ENCODE measurements at regions not wholly inside any gene's neighbourhood (a gene's known extent, or its start where the extent isn't known, plus 50 kb on each side); places are given as distances from the start of the nearest gene placed in this dataset.
"Not testable (repeated sequence)": the region's sequence is repeated elsewhere in the genome, so short reads cannot be mapped to it uniquely, and the experiment has no call there.

DNA sequence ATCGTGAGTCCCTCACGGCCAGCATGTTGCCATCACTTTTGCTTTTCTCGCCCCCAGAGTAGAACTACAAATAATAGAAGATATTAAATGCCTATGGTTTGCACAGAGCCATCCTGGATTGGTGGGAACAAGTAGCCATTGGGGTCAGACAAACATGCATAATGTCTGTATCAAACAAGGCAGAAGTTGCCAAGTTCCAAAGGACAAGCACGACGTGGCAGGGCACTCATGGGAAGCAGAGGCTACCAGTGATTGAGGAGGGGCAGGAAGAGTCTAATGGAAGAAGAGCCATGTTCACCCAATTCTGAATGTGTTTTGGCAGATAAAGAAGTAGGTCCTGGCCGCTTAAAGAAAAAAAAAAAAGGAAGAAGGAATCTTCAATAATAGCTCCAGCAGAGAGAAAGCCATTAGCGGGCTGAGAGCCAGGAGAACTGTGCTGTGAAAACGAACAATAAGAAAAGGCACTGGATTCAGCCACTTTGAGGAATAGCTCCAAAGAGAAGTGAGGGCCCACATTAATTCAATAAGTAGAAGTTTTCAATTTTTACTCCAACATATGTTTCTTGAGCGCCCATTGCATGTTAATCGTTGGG lies 153.7 kb upstream of the ADCY2 start:
- DNase-seq, result no peak

DNA sequence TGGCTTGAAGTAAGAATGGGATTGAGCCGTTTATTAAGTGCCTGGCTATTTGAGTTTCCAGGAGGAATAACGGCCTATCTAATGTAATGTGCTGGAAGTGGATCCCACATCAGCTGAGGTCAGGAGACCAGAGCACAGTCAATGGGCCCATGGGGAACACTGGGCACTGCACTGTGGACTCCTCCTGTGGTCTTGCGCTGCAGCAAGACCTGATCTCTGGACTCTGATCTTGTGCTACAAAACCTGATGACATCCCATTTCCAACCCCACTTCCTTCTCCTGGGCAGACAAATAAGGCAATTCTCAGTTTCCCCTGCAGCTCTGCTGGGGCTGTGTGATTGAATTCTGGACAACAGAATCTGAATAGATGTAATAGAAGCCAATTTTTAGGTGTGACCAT lies 151.7 kb upstream of the ADCY2 start:
- no peak for DNase-seq

DNA sequence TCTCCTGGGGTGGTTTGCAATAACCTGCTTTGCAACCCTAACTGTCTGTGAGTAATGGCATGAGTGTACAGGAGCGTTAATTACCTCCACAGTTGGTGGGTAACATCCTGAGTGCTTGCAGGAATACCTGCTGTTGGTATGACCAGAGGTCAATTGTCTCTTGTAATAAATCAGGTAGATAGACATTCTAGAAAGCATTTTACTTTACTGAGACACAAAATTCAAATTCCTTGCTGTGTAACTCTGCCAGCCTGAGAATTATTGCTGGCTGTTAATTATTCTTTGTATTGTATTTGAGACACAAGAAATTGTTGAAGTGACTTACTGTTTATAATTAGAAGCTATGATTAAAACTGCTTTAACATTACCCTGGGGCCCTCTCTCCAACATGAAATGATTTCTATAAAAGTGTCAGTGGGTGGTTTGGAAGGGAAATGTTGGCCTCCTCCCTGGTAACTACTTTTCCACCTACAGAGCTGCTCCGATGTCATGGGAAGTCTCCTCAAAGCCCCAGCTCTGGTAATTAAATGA lies 150.8 kb upstream of the ADCY2 start:
- no peak for DNase-seq

DNA sequence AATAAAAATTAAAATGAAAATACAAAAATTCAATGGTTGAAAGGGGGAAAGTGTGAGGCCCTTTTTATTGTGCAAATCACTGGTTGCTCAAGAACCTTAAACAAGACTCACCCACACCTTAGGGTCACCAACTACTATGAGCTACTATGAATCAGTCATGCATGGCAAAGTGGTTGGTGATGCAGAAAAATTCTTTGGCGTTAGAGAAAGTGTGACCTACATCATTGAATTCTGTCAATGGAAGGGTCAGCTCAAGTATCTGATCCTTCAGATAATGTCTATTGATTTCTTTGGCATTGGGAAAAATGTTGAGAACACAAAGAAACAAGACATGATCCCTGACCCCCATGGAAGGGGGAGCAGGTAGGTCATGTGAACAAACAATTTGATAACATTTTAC lies 149.7 kb upstream of the ADCY2 start:
- DNase-seq, result no peak

- DNase-seq, result no peak
Measured at GRCh38 chr5:7250004-7250403, 145.9 kb upstream of the ADCY2 start.

DNA sequence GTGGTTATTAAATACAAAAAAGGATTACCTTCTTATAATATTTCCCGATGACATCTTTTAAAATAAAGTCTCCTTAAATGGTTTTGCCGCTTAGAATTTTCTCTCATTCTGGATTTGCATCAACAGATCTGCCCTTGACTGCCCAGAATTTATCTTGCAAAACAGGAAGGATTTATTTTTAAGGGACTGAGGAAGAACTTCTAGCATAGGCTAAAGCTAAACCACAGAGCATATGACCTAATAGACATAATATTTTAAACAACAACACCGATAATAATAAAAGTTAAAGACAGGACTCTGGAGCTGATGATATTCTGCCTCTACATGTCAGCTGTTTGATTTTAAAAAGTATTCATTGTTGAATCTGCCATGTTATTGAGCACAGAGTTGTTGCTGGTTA lies 145.3 kb upstream of the ADCY2 start:
- no peak for DNase-seq

DNA sequence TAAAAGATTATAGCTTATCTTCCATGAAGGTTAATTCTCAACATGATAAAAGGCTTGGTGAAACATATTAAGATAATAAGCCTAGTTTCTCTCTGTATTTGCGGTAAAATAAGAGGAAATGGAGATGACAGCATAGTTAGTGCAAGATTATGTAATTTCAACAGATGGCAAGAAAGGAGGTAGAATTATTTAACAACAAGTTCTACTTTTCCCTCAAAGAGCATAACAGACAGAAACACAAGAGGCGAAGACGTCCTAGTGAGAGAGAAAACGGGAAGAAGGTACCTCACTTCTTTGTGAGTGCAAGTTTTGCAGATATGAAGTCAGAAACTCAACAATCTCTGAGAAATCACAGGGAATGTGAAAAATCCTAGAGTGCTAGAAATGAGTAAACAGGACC lies 144.8 kb upstream of the ADCY2 start:
- no peak for DNase-seq

GRCh38 chr5:7261049-7261448 lies 134.9 kb upstream of the ADCY2 start:
- DNase-seq, result peak; percentile 50

- DNase-seq, result no peak
Measured at GRCh38 chr5:7261900-7262299, 134.0 kb upstream of the ADCY2 start.

- DNase-seq, result not testable (repeated sequence)
Measured at GRCh38 chr5:7263398-7264015, 132.4 kb upstream of the ADCY2 start.

GRCh38 chr5:7265776-7266175 lies 130.2 kb upstream of the ADCY2 start:
- not testable (repeated sequence) for DNase-seq

GRCh38 chr5:7268722-7269121 lies 127.2 kb upstream of the ADCY2 start:
- not testable (repeated sequence) for DNase-seq

- DNase-seq, result no peak
Measured at GRCh38 chr5:7269591-7270274, 126.2 kb upstream of the ADCY2 start.

GRCh38 chr5:7271435-7272084 lies 124.4 kb upstream of the ADCY2 start:
- DNase-seq, result no peak

DNA sequence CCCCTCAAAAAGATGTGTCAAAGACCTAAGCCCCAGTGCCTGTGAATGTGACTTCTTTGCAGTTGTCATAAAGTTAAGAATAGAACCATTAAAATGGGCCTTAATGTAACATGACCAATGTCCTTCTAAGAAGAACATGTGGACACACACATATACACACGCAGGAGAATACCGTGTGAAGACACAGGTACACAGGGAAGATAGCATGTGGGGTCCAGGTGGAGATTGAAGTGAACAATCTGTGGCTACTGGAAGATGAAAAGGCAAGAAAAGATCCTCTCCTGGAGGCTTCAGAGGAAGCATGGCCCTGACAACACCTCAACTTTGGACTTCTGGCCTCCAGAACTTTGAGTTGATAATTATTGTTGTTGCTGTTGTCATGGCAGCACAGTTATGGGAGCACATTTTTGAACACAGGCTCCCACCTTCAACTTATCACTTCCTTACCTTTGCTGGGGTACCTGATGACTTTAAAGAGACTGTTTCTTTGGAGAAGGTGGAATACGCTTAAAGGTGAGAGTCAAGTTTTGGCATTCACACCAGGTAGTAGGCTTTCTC lies 123.5 kb upstream of the ADCY2 start:
- no peak for DNase-seq

DNA sequence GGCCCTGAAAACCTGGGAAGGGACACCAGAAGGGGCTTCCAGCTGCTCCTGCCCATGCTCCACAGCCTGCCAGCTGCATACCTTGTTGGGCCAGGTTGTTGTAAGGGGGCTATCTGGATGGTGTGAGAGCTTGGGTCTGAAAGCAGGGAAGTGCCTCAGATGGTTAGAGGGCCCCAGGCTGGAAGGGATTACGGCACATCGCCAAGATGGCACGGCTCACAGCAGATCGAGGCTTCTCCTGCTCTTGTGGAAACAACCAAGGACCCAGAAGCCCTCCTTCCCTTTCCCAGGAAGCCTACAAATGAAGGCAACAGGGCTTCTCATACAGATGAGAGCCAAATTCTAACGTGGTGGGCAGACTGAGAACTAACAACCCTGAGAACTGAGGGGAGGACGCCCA lies 121.7 kb upstream of the ADCY2 start:
- DNase-seq, result no peak

DNA sequence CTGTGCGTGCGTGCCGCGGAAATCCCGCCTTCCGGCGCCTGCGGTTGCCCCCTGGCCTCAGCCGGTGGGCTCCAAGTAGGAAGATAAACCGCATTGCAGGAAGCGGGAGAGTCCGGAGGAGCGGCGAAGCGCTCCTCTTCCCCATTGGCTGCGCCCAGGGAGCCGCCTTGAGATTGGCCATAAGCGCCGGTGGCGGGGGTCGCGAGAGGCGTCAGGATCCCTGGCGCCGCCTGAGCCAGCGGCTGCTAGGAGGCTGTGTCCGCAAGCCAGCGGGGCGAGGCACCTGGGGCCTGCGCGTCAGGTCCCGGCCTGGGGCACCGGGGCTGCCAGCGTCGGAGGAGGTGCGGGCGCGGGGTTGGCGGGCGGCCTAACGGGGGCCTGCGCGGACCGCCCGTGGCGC lies 106.3 kb upstream of the ADCY2 start:
- DNase-seq, result not testable (repeated sequence)

DNA sequence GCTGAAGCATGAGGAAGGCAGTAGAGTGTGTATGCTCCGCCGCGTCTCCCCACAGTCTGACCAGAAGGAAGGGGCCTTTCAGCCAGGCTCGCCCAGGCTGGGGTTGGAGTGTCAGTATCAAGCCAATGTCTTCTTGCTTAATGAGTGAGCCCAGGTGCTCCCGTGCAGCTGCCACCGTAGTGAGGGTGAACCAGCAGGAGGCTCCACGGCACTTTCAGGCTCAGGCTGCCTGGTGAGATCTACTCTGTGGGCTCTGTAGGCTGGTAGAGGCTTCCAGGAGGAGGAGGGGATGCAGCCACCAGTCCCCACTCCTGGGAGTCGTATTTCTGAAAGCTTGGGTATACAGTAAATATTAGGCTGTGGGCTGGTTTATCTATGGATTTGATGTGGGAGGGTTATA lies 98.1 kb upstream of the ADCY2 start:
- not testable (repeated sequence) for DNase-seq

- DNase-seq, result not testable (repeated sequence)
Measured at GRCh38 chr5:7299731-7300130, 96.2 kb upstream of the ADCY2 start.

GRCh38 chr5:7305000-7305674 lies 90.8 kb upstream of the ADCY2 start:
- DNase-seq, result not testable (repeated sequence)

DNA sequence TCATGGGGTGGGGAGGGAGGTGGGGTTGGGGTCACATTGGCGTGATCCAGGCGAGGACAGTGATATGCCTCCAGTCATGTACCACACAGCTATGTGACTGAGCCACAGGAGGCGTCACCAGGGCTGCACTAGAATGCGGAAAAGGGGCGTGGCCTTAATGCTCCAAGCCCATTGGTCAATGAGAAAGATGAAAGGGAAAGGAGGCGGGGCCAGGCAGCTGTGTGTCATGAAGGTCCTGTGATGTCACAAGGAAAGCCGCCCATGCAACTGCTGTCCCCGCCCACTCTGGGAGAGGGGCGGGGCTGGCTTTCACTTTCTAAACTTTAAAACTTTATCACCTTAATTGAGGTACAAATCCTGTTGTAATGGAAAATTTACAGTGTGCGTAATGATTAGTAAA lies 89.4 kb upstream of the ADCY2 start:
- not testable (repeated sequence) for DNase-seq

DNA sequence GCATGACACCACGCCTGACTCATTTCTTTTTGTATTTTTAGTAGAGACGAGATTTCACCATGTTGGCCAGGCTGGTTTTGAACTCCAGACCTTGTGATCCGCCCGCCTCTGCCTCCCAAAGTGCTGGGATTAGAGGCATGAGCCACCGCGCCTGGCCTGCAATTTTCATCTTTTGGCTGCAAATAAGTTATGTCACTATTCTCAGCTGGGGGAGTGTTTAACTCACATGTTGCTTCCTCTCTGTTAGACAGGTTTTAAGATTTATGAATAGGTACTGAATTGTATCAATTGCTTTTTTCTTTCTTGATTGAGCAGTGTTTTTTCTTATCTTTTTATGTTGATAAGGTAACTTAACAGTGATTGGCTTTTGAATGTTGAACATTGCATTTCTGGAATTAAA lies 88.2 kb upstream of the ADCY2 start:
- not testable (repeated sequence) for DNase-seq

GRCh38 chr5:7309715-7310114 lies 86.2 kb upstream of the ADCY2 start:
- DNase-seq, result not testable (repeated sequence)

Measured in fibroblast of skin of right quadriceps (primary cell).